Upper lobe of left lung (tissue), 4 donors: ENCODE measurements at regions not wholly inside any gene's neighbourhood (a gene's known extent, or its start where the extent isn't known, plus 50 kb on each side); places are given as distances from the start of the nearest gene placed in this dataset.

Experiments
- CTCF ChIP-seq, 6 experiments: fragments of 450-650 bp in 4 of 6; fragments of 200-600 bp in 2 of 6; sonication (generic) in 2 of 6; IDR thresholded peaks; one replicate each; pipeline ENCODE4 v1.5.1; 2016 to 2019; ENCODE audit warnings: antibody characterized with exemption in 6 of 6
- EP300 ChIP-seq, 4 donors: sonication (generic); formaldehyde crosslinking; IDR thresholded peaks; one replicate each; pipeline ENCODE4 v1.5.1; 2017; ENCODE audit warnings: antibody characterized with exemption in 4 of 4, control low read depth in 2 of 4
- POLR2A ChIP-seq, 4 donors: fragments of 450-650 bp; IDR thresholded peaks; one replicate each; pipeline ENCODE4 v1.5.1; 2016 to 2017; ENCODE audit warnings: antibody characterized with exemption in 4 of 4, mild to moderate bottlenecking in 2 of 4
- POLR2AphosphoS5 ChIP-seq, 2 donors: sonication (generic); formaldehyde crosslinking; IDR thresholded peaks; one replicate each; pipeline ENCODE4 v1.5.1; 2017; ENCODE audit warnings: antibody characterized with exemption in 2 of 2

DNA sequence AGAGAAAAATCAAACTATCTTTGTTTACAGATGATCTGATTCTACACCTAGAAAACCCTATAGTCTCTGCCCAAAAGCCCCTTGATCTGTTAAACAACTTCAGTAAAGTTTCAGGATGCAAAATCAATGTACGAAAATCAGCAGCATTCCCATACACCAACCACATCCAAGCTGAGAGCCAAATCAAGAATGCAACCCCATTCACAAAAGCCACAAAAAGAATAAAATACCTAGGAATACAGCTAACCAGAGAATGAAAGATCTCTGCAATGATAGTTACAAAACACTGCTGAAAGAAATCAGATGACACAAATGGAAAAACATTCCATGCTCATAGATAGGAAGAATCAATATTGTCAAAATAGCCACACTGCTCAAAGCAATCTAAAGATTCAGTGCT, 265.7 kb downstream of the AEBP2 start:
- TF ChIP-seq CTCF (IDR thresholded peaks at IDR 0.05) (no peak), POLR2A (IDR thresholded peaks at IDR 0.05) (no peak), POLR2AphosphoS5 (IDR thresholded peaks at IDR 0.05) (no peak), EP300 (IDR thresholded peaks at IDR 0.05) (no peak)
